H1 (cell line): ENCODE measurements at regions not wholly inside any gene's neighbourhood (a gene's known extent, or its start where the extent isn't known, plus 50 kb on each side); places are given as distances from the start of the nearest gene placed in this dataset.

Experiments used
- CTCF ChIA-PET: fragments of 300-600 bp; sonication (Branson Sonifier 250); formaldehyde crosslinking; loops from one replicate; lab custom pipeline; 2021; ENCODE audit not compliant: partially characterized antibody; lab: Charles Lee
- POLR2A ChIA-PET: fragments of 300-600 bp; sonication (Branson Sonifier 250); formaldehyde crosslinking; loops from one replicate; lab custom pipeline; 2021; ENCODE audit warnings: inconsistent platforms; ENCODE audit not compliant: partially characterized antibody; lab: Charles Lee
- DNase-seq, 2 experiments: peaks; one replicate each; pipeline versions ENCODE4 v3.0.0 to v3.0.0-alpha.2; 2010 to 2022; ENCODE audit warnings: low spot score in 2 of 2, low read depth in 1 of 2, mixed read lengths in 1 of 2
- FAIRE-seq: peaks from 2 replicates; lab custom pipeline; 2011; peaks lifted over from hg19 to GRCh38; lab: Jason Lieb, UNC
- H2AFZ ChIP-seq: 2 replicates; pipeline ENCODE4 v1.8.1; 2012; ENCODE audit warnings: low read length, inconsistent platforms
- H2AK5ac ChIP-seq: 2 replicates; pipeline ENCODE4 v1.6.1; 2013; ENCODE audit warnings: low read depth, low read length
- H2BK120ac ChIP-seq: replicated peaks from 2 replicates; pipeline ENCODE3; 2013; ENCODE audit warnings: low read depth, low read length, inconsistent platforms
- H2BK12ac ChIP-seq: 2 replicates; pipeline ENCODE4 v1.6.1; 2013; ENCODE audit warnings: low read depth, low read length
- H2BK15ac ChIP-seq: 2 replicates; pipeline ENCODE4 v1.6.1; 2013; ENCODE audit warnings: low read length
- H2BK20ac ChIP-seq: 2 replicates; pipeline ENCODE4 v1.6.1; 2013; ENCODE audit warnings: low read length
- H2BK5ac ChIP-seq: 2 replicates; pipeline ENCODE4 v1.6.1; 2013; ENCODE audit warnings: low read depth, low read length
- H3K14ac ChIP-seq: 2 replicates; pipeline ENCODE4 v1.6.1; 2013; ENCODE audit warnings: inconsistent platforms; ENCODE audit not compliant: insufficient read length
- H3K18ac ChIP-seq: 2 replicates; pipeline ENCODE4 v1.6.1; 2013; ENCODE audit warnings: low read length; ENCODE audit errors: extremely low read depth
- H3K23ac ChIP-seq: 2 replicates; pipeline ENCODE4 v1.6.1; 2013; ENCODE audit warnings: inconsistent platforms; ENCODE audit not compliant: insufficient read length
- H3K23me2 ChIP-seq: 2 replicates; pipeline ENCODE4 v1.6.1; 2013; ENCODE audit warnings: low read depth, low read length
- H3K27ac ChIP-seq: 2 replicates; pipeline ENCODE4 v1.6.1; 2011; ENCODE audit warnings: low read depth, low read length, inconsistent platforms
- H3K27me3 ChIP-seq, 4 experiments: replicated peaks in 1 of 4; 1 replicate in 1 of 4; 2 replicates in 3 of 4; pipeline versions ENCODE4 v1.6.1 to v1.8.1; 2011 to 2013; ENCODE audit warnings: low read length in 3 of 4, mild to moderate bottlenecking in 3 of 4, inconsistent platforms in 2 of 4, mixed read lengths in 2 of 4, moderate library complexity in 1 of 4; ENCODE audit not compliant: control insufficient read depth in 3 of 4, insufficient read depth in 3 of 4; ENCODE audit errors: extremely low read depth in 1 of 4
- H3K36me3 ChIP-seq, 4 experiments: 2 replicates each; pipeline versions ENCODE4 v1.6.1 to v1.8.1; 2011 to 2013; ENCODE audit warnings: mild to moderate bottlenecking in 4 of 4, low read length in 3 of 4, moderate library complexity in 2 of 4, control low read depth in 1 of 4, inconsistent platforms in 1 of 4; ENCODE audit not compliant: insufficient read depth in 4 of 4, control insufficient read depth in 2 of 4
- H3K4ac ChIP-seq: replicated peaks from 2 replicates; pipeline ENCODE3; 2013; ENCODE audit warnings: low read length, low read depth, mixed read lengths, inconsistent platforms; ENCODE audit not compliant: insufficient read length
- H3K4me1 ChIP-seq, 4 experiments: replicated peaks in 1 of 4; 1 replicate in 1 of 4; 2 replicates in 3 of 4; pipeline versions ENCODE4 v1.6.1 to v1.8.1; 2011 to 2013; ENCODE audit warnings: low read length in 3 of 4, inconsistent platforms in 2 of 4, mixed read lengths in 1 of 4; ENCODE audit not compliant: insufficient read depth in 4 of 4, control insufficient read depth in 3 of 4
- H3K4me2 ChIP-seq, 2 experiments: 2 replicates each; pipeline versions ENCODE4 v1.6.1 to v1.8.1; 2011 to 2013; ENCODE audit warnings: low read depth in 2 of 2, low read length in 2 of 2, control low read depth in 1 of 2, inconsistent platforms in 1 of 2, mild to moderate bottlenecking in 1 of 2; ENCODE audit not compliant: insufficient read depth in 1 of 2
- H3K4me3 ChIP-seq, 4 experiments: fragments of 200-600, 300-600 bp in 1 of 4; sonication (generic), shearing (Covaris generic), sonication (Bioruptor Twin) in 1 of 4; 2 replicates each; pipeline versions ENCODE4 v1.5.1 to v1.8.1; 2011 to 2016; ENCODE audit warnings: low read length in 4 of 4, low read depth in 3 of 4, control low read depth in 2 of 4, inconsistent platforms in 2 of 4, mild to moderate bottlenecking in 2 of 4, mixed read lengths in 1 of 4, moderate library complexity in 1 of 4; ENCODE audit not compliant: insufficient read depth in 2 of 4; ENCODE audit errors: extremely low read depth in 1 of 4
- H3K56ac ChIP-seq: replicated peaks from 2 replicates; pipeline ENCODE3; 2013; ENCODE audit warnings: low read depth, mild to moderate bottlenecking, mixed read lengths, low read length, inconsistent platforms; ENCODE audit not compliant: insufficient read length
- H3K79me1 ChIP-seq: 2 replicates; pipeline ENCODE4 v1.6.1; 2013; ENCODE audit warnings: low read depth, low read length, control low read depth
- H3K79me2 ChIP-seq, 2 experiments: 2 replicates each; pipeline versions ENCODE4 v1.6.1 to v1.8.1; 2012 to 2013; ENCODE audit warnings: low read length in 2 of 2, mild to moderate bottlenecking in 2 of 2, inconsistent platforms in 1 of 2; ENCODE audit not compliant: insufficient read depth in 2 of 2, control insufficient read depth in 1 of 2
- H3K9ac ChIP-seq, 4 experiments: replicated peaks in 1 of 4; 1 replicate in 1 of 4; 2 replicates in 3 of 4; pipeline versions ENCODE4 v1.6.1 to v1.8.1; 2011 to 2013; ENCODE audit warnings: low read depth in 3 of 4, low read length in 3 of 4, control low read depth in 2 of 4, mild to moderate bottlenecking in 2 of 4, moderate library complexity in 2 of 4, inconsistent platforms in 1 of 4; ENCODE audit errors: extremely low read depth in 1 of 4
- H3K9me3 ChIP-seq, 2 experiments: 2 replicates each; pipeline versions ENCODE4 v1.6.1 to v1.8.1; 2012 to 2013; ENCODE audit warnings: mild to moderate bottlenecking in 2 of 2, moderate library complexity in 2 of 2, control low read depth in 1 of 2, inconsistent platforms in 1 of 2, low read depth in 1 of 2, low read length in 1 of 2, mixed read lengths in 1 of 2; ENCODE audit not compliant: insufficient read depth in 2 of 2
- H4K20me1 ChIP-seq, 2 experiments: replicated peaks in 1 of 2; 2 replicates each; pipeline versions ENCODE3 to v1.8.1; 2011 to 2013; ENCODE audit warnings: inconsistent platforms in 2 of 2, low read length in 2 of 2, mild to moderate bottlenecking in 1 of 2; ENCODE audit not compliant: insufficient read depth in 2 of 2, control insufficient read depth in 1 of 2
- H4K5ac ChIP-seq: 2 replicates; pipeline ENCODE4 v1.6.1; 2013; ENCODE audit warnings: low read length, low read depth, mixed read lengths, inconsistent platforms; ENCODE audit not compliant: insufficient read length
- H4K8ac ChIP-seq: 2 replicates; pipeline ENCODE4 v1.8.0; 2013; ENCODE audit warnings: mild to moderate bottlenecking, moderate library complexity, low read length, inconsistent platforms; ENCODE audit not compliant: insufficient read depth; ENCODE audit errors: extremely low read depth
- H4K91ac ChIP-seq: replicated peaks from 2 replicates; pipeline ENCODE3; 2013; ENCODE audit warnings: low read length, mixed read lengths, inconsistent platforms; ENCODE audit not compliant: insufficient read length
- FOSL1 ChIP-seq: IDR thresholded peaks from 2 replicates; pipeline ENCODE4 v1.6.1; 2011; ENCODE audit warnings: mild to moderate bottlenecking, low read depth, low read length, moderate library complexity; ENCODE audit not compliant: insufficient read depth
- WGBS, 2 experiments: shearing (Covaris generic) in 1 of 2; methylation state at CpG; one replicate each; pipeline versions ENCODE4 v1.1.6 to v1.1.7; 2013 to 2015; ENCODE audit warnings: low lambda C conversion rate in 2 of 2, mixed read lengths in 2 of 2, inconsistent platforms in 1 of 2, low coverage in 1 of 2, missing lambda C conversion rate in 1 of 2; ENCODE audit not compliant: insufficient replicate concordance in 2 of 2, insufficient coverage in 1 of 2, insufficient read length in 1 of 2; ENCODE audit errors: extremely low coverage in 1 of 2, missing lambda C conversion rate in 1 of 2; 5-methylcytosine and 5-hydroxymethylcytosine counted together

DNA sequence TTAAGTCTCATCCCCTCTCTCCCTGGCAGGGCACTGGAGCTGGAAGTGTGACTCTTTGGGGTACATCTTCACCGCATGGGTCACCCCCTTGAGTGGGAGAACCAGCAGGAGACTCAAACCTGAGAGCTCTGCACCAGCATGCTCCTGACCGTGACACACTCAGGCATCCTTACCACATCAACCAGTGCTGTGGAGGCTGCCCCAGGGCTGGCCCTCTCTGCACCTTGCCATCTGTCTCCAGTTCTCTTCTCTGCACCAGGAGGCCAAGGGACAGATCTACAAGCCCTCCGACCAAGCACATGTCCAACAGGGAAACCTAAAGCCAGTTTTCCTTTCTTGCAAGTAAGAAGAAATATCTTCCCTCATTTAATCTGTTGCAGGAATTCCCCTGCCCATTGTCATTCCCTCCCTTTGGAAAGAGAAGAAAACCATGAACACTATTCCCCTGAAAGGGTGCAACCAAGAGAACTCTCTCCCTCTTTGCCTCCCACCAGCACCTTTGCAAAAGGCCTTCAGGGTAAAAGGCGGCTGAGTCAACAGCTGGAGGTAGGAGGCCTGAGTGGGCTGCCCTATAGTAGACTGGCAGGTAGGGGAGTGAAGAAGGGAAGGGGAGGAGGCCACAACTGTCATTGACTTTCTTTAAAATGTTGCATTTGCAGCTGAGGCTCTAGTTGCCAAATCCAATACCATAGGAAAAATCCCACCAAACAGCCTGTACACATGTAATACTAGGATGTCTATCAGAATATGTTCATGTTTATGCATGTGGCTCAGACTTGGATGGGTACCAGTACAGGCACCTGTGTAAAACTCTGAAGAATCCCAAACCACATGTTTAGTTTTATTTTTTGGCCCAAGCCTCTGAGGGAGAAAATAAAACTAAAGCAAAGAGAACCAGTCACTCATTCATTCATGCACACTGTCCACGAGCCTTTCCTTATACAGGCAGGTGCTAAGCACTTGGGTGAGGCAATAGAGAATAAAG, 117.0 kb downstream of the WT1 start:
- H3K9ac ChIP-seq, result no peak overlapping the region
- no peak overlapping the region for H3K18ac ChIP-seq
- no peak overlapping the region for H4K8ac ChIP-seq
- H3K27me3 ChIP-seq, result no peaks in the 10 kb centered on the region
- H4K91ac ChIP-seq, result no peak overlapping the region
- DNase-seq, result no peak
- no peaks in the 10 kb centered on the region for H3K79me2 ChIP-seq
- H3K4me2 ChIP-seq, result no peak overlapping the region
- H2BK12ac ChIP-seq, result no peak overlapping the region
- TF ChIP-seq FOSL1, result no peak
- no peak overlapping the region for H3K14ac ChIP-seq
- CTCF ChIA-PET, result interaction anchor here (1.6 to 8.5 kb wide), 2 partner anchors 10 to 19 kb away, joined by 3 to 125 read pairs; no protein-coding TSS in a partner anchor
- no peak overlapping the region for H2BK20ac ChIP-seq
- H2BK5ac ChIP-seq, result no peak overlapping the region
- no peak for FAIRE-seq
- H4K20me1 ChIP-seq, result no peaks in the 10 kb centered on the region
- WGBS, 2 experiments, result 92% methylated on average over 5 of the region's 5 CpGs; no CpG with 5 or more reads in 1 of the 2 experiments
- H3K9me3 ChIP-seq, result no peaks in the 10 kb centered on the region
- no peak overlapping the region for H2AK5ac ChIP-seq
- H3K4ac ChIP-seq, result no peak overlapping the region
- H2AFZ ChIP-seq, result no peak overlapping the region
- H3K79me1 ChIP-seq, result no peaks in the 10 kb centered on the region
- POLR2A ChIA-PET, result no interaction called here
- H3K4me3 ChIP-seq, result no peak overlapping the region
- H3K23ac ChIP-seq, result no peak overlapping the region
- no peak overlapping the region for H3K56ac ChIP-seq
- peaks cover 0 to 2% (median under 1%) of the 10 kb centered on the region in 4 experiments; a peak in 3 of 7 replicates for H3K4me1 ChIP-seq
- no peak overlapping the region for H2BK15ac ChIP-seq
- no peak overlapping the region for H4K5ac ChIP-seq
- H3K36me3 ChIP-seq, result no peaks in the 10 kb centered on the region
- no peak overlapping the region for H2BK120ac ChIP-seq
- no peak overlapping the region for H3K27ac ChIP-seq
- no peaks in the 10 kb centered on the region for H3K23me2 ChIP-seq
